Cardiac muscle cell (in vitro differentiated cells and primary cell): ENCODE measurements at regions not wholly inside any gene's neighbourhood (a gene's known extent, or its start where the extent isn't known, plus 50 kb on each side); places are given as distances from the start of the nearest gene placed in this dataset.

Experiments
- DNase-seq, 2 donors: peaks; one replicate each; pipeline versions ENCODE4 v3.0.0 to v3.0.0-alpha.2; 2010 to 2017; ENCODE audit warnings: low read depth in 1 of 2, low spot score in 1 of 2
- H3K27ac ChIP-seq: fragments of 200-600 bp; sonication (generic); 2 replicates; pipeline ENCODE4 v1.5.1; 2016
- H3K27me3 ChIP-seq: fragments of 200-600 bp; sonication (generic); 2 replicates; pipeline ENCODE4 v1.6.0; 2016; ENCODE audit warnings: control low read depth
- H3K36me3 ChIP-seq: fragments of 200-600 bp; sonication (generic); 2 replicates; pipeline ENCODE4 v1.5.1; 2016; ENCODE audit warnings: control low read depth
- H3K4me1 ChIP-seq: fragments of 200-600 bp; sonication (generic); 2 replicates; pipeline ENCODE4 v1.8.1; 2017; ENCODE audit warnings: low read depth, mild to moderate bottlenecking, mixed run types
- H3K4me3 ChIP-seq: fragments of 200-600 bp; sonication (generic); 2 replicates; pipeline ENCODE4 v1.5.1; 2016; ENCODE audit warnings: mild to moderate bottlenecking
- H3K9me3 ChIP-seq: fragments of 200-600 bp; sonication (generic); 2 replicates; pipeline ENCODE4 v1.5.1; 2017; ENCODE audit warnings: low read depth, mild to moderate bottlenecking, control low read depth
- TF ChIP-seq, protein P1 (sequence below): IDR thresholded peaks from 2 replicates; pipeline ENCODE4 v1.5.1; 2012; ENCODE audit warnings: low read depth, mild to moderate bottlenecking, low read length

- TF ChIP-seq, protein P1, sequence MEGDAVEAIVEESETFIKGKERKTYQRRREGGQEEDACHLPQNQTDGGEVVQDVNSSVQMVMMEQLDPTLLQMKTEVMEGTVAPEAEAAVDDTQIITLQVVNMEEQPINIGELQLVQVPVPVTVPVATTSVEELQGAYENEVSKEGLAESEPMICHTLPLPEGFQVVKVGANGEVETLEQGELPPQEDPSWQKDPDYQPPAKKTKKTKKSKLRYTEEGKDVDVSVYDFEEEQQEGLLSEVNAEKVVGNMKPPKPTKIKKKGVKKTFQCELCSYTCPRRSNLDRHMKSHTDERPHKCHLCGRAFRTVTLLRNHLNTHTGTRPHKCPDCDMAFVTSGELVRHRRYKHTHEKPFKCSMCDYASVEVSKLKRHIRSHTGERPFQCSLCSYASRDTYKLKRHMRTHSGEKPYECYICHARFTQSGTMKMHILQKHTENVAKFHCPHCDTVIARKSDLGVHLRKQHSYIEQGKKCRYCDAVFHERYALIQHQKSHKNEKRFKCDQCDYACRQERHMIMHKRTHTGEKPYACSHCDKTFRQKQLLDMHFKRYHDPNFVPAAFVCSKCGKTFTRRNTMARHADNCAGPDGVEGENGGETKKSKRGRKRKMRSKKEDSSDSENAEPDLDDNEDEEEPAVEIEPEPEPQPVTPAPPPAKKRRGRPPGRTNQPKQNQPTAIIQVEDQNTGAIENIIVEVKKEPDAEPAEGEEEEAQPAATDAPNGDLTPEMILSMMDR: no peak
- DNase-seq: peak in 1 of 2 donors; percentile 0
- Histone ChIP-seq H3K4me3 (no peak overlapping the region), H3K4me1 (no peaks in the 10 kb centered on the region), H3K36me3 (no peaks in the 10 kb centered on the region), H3K27me3 (no peaks in the 10 kb centered on the region), H3K9me3 (no peaks in the 10 kb centered on the region), H3K27ac (no peak overlapping the region)
Measured at GRCh38 chr13:56861476-56861875, 279.2 kb upstream of the PRR20A start.

GRCh38 chr13:56864451-56864850 lies 276.3 kb upstream of the PRR20A start:
- DNase-seq: no peak
- Histone ChIP-seq H3K27me3 (no peaks in the 10 kb centered on the region), H3K4me1 (no peaks in the 10 kb centered on the region)

DNA sequence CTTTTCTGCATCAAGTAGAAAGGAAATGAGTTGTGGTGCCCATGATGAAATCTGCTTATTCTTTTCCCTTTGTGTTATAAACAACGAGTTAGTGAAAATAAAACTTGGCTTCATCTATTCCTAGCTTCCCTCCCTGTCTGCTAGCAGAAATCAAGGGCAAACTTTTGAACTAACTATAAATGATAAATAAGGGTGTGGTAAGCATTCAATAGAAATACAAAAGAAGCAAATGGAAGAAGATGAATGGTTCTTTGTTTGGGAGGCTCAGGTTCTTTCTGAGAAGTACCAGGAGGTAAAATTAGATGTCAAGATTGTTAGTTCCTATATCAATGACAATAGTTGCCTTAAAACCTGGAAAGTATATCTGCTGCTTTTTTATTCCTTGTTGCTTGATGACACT lies 275.3 kb upstream of the PRR20A start:
- H3K27ac ChIP-seq: no peak overlapping the region
- H3K4me3 ChIP-seq: no peak overlapping the region
- TF ChIP-seq, protein P1: no peak
- no peak for DNase-seq
- H3K36me3 ChIP-seq: no peaks in the 10 kb centered on the region
- no peaks in the 10 kb centered on the region for H3K27me3 ChIP-seq
- H3K4me1 ChIP-seq: no peaks in the 10 kb centered on the region
- no peaks in the 10 kb centered on the region for H3K9me3 ChIP-seq

More at GRCh38 chr13:56864451-56864850, 276.3 kb upstream of the PRR20A start:
- no peak overlapping the region for H3K27ac ChIP-seq
- no peak overlapping the region for H3K4me3 ChIP-seq
- no peaks in the 10 kb centered on the region for H3K36me3 ChIP-seq
- no peaks in the 10 kb centered on the region for H3K9me3 ChIP-seq
- TF ChIP-seq, protein P1: no peak

DNA sequence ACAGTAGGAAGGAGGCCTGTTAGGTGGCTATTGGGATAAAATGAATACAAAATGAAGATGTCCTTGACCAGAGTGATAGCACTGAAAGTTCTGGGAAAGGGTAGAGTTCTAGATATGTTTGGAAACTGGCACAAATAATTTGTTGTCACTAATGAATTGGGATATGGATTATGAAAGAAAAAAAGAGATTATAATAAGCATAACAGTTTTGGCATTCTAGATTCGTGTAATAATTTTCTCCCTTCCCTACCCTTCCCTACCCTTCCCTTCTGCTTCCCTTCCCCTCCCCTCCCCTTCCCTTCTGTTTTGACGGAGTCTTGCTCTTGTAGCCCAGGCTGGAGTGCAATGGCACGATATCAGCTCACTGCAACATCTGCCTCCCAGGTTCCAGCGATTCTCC lies 271.0 kb upstream of the PRR20A start:
- no peak overlapping the region for H3K27ac ChIP-seq
- no peaks in the 10 kb centered on the region for H3K4me1 ChIP-seq
- no peak overlapping the region for H3K4me3 ChIP-seq
- TF ChIP-seq, protein P1: no peak
- H3K9me3 ChIP-seq: no peaks in the 10 kb centered on the region
- no peak for DNase-seq
- no peaks in the 10 kb centered on the region for H3K27me3 ChIP-seq
- no peaks in the 10 kb centered on the region for H3K36me3 ChIP-seq

GRCh38 chr13:56886398-56886797 lies 254.3 kb upstream of the PRR20A start:
- no peak for DNase-seq
- Histone ChIP-seq H3K27ac (no peak overlapping the region), H3K9me3 (no peaks in the 10 kb centered on the region), H3K27me3 (no peaks in the 10 kb centered on the region), H3K4me1 (no peaks in the 10 kb centered on the region), H3K36me3 (no peaks in the 10 kb centered on the region), H3K4me3 (no peak overlapping the region)
- TF ChIP-seq, protein P1: no peak

DNA sequence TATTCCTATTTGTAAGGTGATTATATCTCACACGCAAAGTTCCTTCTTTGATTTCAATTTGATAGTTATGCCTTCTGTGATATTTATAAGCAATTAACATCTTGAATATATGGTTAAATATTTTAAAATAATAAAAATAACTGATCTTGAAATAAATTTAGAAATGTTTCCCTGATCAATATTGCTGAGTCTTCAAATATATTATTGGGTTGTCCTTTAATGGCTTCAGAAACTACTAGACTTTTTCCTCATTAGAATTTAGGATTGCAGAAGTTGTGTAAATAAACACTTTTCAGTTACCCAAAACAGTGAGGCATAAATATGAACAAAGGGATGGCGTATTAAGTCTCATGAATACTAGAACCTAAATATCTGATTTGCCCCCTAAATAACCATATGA lies 252.3 kb upstream of the PRR20A start:
- DNase-seq: no peak
- Histone ChIP-seq H3K9me3 (no peaks in the 10 kb centered on the region), H3K4me1 (no peaks in the 10 kb centered on the region), H3K27me3 (no peaks in the 10 kb centered on the region), H3K27ac (no peak overlapping the region), H3K36me3 (no peaks in the 10 kb centered on the region), H3K4me3 (no peak overlapping the region)
- TF ChIP-seq, protein P1: no peak
